Stomach (tissue), 8 donors: ENCODE measurements at regions not wholly inside any gene's neighbourhood (a gene's known extent, or its start where the extent isn't known, plus 50 kb on each side); places are given as distances from the start of the nearest gene placed in this dataset.

ENCODE experiments used
- DNase-seq, 2 donors: peaks; one replicate each; pipeline versions ENCODE4 v3.0.0 to v3.0.0-alpha.2; 2013 to 2019
- H3K27ac ChIP-seq, 5 donors: fragments of 200-600 bp in 4 of 5; sonication (generic) in 4 of 5; one replicate each; pipeline ENCODE4 v1.5.1; 2013 to 2019; ENCODE audit warnings: mild to moderate bottlenecking in 1 of 5, moderate library complexity in 1 of 5
- H3K27me3 ChIP-seq, 3 donors: fragments of 200-600 bp; sonication (generic); one replicate each; pipeline ENCODE4 v1.5.1; 2017 to 2019; ENCODE audit warnings: mixed run types in 1 of 3
- H3K36me3 ChIP-seq, 4 donors: fragments of 200-600 bp; sonication (generic); 1 replicate in 3 of 4; 2 replicates in 1 of 4; pipeline ENCODE4 v1.5.1; 2016 to 2019
- H3K4me1 ChIP-seq, 4 donors: fragments of 200-600 bp; sonication (generic); one replicate each; pipeline ENCODE4 v1.5.1; 2016 to 2019
- H3K4me3 ChIP-seq, 4 donors: fragments of 200-600 bp; sonication (generic) in 3 of 4; one replicate each; pipeline ENCODE4 v1.5.1; 2016 to 2019; ENCODE audit warnings: mild to moderate bottlenecking in 1 of 4
- H3K9me3 ChIP-seq, 4 donors: fragments of 200-600 bp; sonication (generic); one replicate each; pipeline ENCODE4 v1.5.1; 2016 to 2019
- CTCF ChIP-seq, 7 experiments: fragments of 450-650 bp in 4 of 7; fragments of 200-600 bp in 3 of 7; sonication (generic) in 3 of 7; IDR thresholded peaks; one replicate each; pipeline ENCODE4 v1.5.1; 2016 to 2019; ENCODE audit warnings: antibody characterized with exemption in 7 of 7, control low read depth in 2 of 7, mild to moderate bottlenecking in 1 of 7
- EP300 ChIP-seq: sonication (generic); formaldehyde crosslinking; IDR thresholded peaks from one replicate; pipeline ENCODE4 v1.6.1; 2017; ENCODE audit warnings: antibody characterized with exemption
- POLR2A ChIP-seq, 4 donors: fragments of 450-650 bp; IDR thresholded peaks; one replicate each; pipeline ENCODE4 v1.6.1; 2016; ENCODE audit warnings: antibody characterized with exemption in 4 of 4, control low read depth in 2 of 4, mild to moderate bottlenecking in 1 of 4, moderate library complexity in 1 of 4
- POLR2AphosphoS5 ChIP-seq, 3 donors: sonication (generic); formaldehyde crosslinking; IDR thresholded peaks; one replicate each; pipeline ENCODE4 v1.6.1; 2016; ENCODE audit warnings: antibody characterized with exemption in 3 of 3
- WGBS, 5 donors: extraction: QIAGEN DNeasy Blood & Tissue Kit in 3 of 5; methylation state at CpG; one replicate each; pipeline versions ENCODE4 v1.1.5 to v1.1.7; 2013 to 2018; 5-methylcytosine and 5-hydroxymethylcytosine counted together
- intact Hi-C: fragments of 100-400 bp; cut with DNase I; formaldehyde crosslinking; loops from one replicate; pipeline ENCODE4 v1.15.1; 2023; ENCODE audit warnings: low total_unique reads
- donor health status: healthy with polysubstance abuse.
- donor health status: Bipolar disorder and iron deficiency.
- donor health status: healthy.

GRCh38 chr12:47356129-47356700 lies 276.5 kb upstream of the AMIGO2 start:
- Histone ChIP-seq H3K36me3 (no peaks in the 10 kb centered on the region), H3K27me3 (no peaks in the 10 kb centered on the region), H3K27ac (peak overlapping the region in 2 of 5 donors; percentile 47 to 62), H3K4me1 (peaks cover 0 to 8% (median 0%) of the 10 kb centered on the region in 4 donors), H3K4me3 (no peak overlapping the region), H3K9me3 (no peaks in the 10 kb centered on the region)
- peak in 1 of 2 donors; percentile 26 for DNase-seq
- intact Hi-C loops = no loop called here
- 48 to 70% (median 61%) methylated on average over 3 of the region's 3 CpGs for WGBS, 5 donors
- TF ChIP-seq EP300 (no peak), POLR2A (IDR thresholded peaks at IDR 0.05) (no peak), CTCF (IDR thresholded peaks at IDR 0.05) (no peak), POLR2AphosphoS5 (IDR thresholded peaks at IDR 0.05) (no peak)

GRCh38 chr12:47353508-47353907 lies 273.7 kb upstream of the AMIGO2 start:
- Histone ChIP-seq H3K4me1 (no peaks in the 10 kb centered on the region), H3K4me3 (no peak overlapping the region), H3K27ac (no peak overlapping the region), H3K9me3 (no peaks in the 10 kb centered on the region), H3K36me3 (no peaks in the 10 kb centered on the region), H3K27me3 (no peaks in the 10 kb centered on the region)
- DNase-seq = no peak
- intact Hi-C loops = no loop called here
- WGBS, 5 donors = 61 to 94% (median 75%) methylated on average over 6 of the region's 6 CpGs
- TF ChIP-seq POLR2AphosphoS5 (IDR thresholded peaks at IDR 0.05) = no peak
- no peak for TF ChIP-seq EP300
- no peak for TF ChIP-seq POLR2A (IDR thresholded peaks at IDR 0.05)
- no peak for TF ChIP-seq CTCF (IDR thresholded peaks at IDR 0.05)

GRCh38 chr12:47352067-47352466 lies 272.3 kb upstream of the AMIGO2 start:
- no peak overlapping the region for H3K4me3 ChIP-seq
- H3K27me3 ChIP-seq = no peaks in the 10 kb centered on the region
- peaks cover 0 to 2% (median 0%) of the 10 kb centered on the region in 4 donors for H3K4me1 ChIP-seq
- intact Hi-C loops = no loop called here
- H3K9me3 ChIP-seq = no peaks in the 10 kb centered on the region
- 92 to 99% (median 95%) methylated on average over 2 of the region's 2 CpGs for WGBS, 5 donors
- H3K36me3 ChIP-seq = no peaks in the 10 kb centered on the region
- no peak overlapping the region for H3K27ac ChIP-seq
- DNase-seq = no peak
- TF ChIP-seq CTCF (IDR thresholded peaks at IDR 0.05) = no peak
- TF ChIP-seq POLR2A (IDR thresholded peaks at IDR 0.05) = no peak

GRCh38 chr12:47351526-47351925 lies 271.8 kb upstream of the AMIGO2 start:
- Histone ChIP-seq H3K27ac (no peak overlapping the region), H3K4me3 (no peak overlapping the region), H3K9me3 (no peaks in the 10 kb centered on the region), H3K27me3 (no peaks in the 10 kb centered on the region), H3K4me1 (peaks cover 0 to 7% (median 0%) of the 10 kb centered on the region in 4 donors), H3K36me3 (no peaks in the 10 kb centered on the region)
- TF ChIP-seq CTCF (IDR thresholded peaks at IDR 0.05) (no peak), EP300 (no peak), POLR2A (IDR thresholded peaks at IDR 0.05) (no peak), POLR2AphosphoS5 (IDR thresholded peaks at IDR 0.05) (no peak)
- no peak for DNase-seq
- WGBS, 5 donors = 84 to 97% (median 92%) methylated on average over 2 of the region's 2 CpGs
- intact Hi-C loops = no loop called here
